SK-N-SH (cell line): ENCODE measurements at regions not wholly inside any gene's neighbourhood (a gene's known extent, or its start where the extent isn't known, plus 50 kb on each side); places are given as distances from the start of the nearest gene placed in this dataset.

Experiments used
- CTCF ChIA-PET: fragments of 300-600, 350-600 bp; formaldehyde crosslinking; extraction: SDS; loops from one replicate; lab custom pipeline; 2021; lab: Yijun Ruan, JAX
- POLR2A ChIA-PET: fragments of 350-600 bp; sonication (Branson Sonifier 250); formaldehyde crosslinking; extraction: SDS; loops from one replicate; lab custom pipeline; 2020; ENCODE audit warnings: antibody characterized with exemption, inconsistent platforms; lab: Yijun Ruan, JAX
- DNase-seq: peaks from one replicate; pipeline ENCODE4 v3.0.0; 2012
- H2AFZ ChIP-seq: fragments of 200-600 bp; sonication (generic); 2 replicates; pipeline ENCODE4 v1.8.1; 2016; ENCODE audit warnings: antibody characterized with exemption, mild to moderate bottlenecking, low read depth
- H3F3A ChIP-seq: fragments of 200-600 bp; sonication (generic); replicated peaks from 2 replicates; pipeline ENCODE3; 2016; ENCODE audit warnings: antibody characterized with exemption, mild to moderate bottlenecking; ENCODE audit not compliant: insufficient read depth
- H3K27ac ChIP-seq, 2 experiments: fragments of 200-500 bp in 1 of 2; fragments of 200-600 bp in 1 of 2; sonication (Bioruptor generic) in 1 of 2; sonication (generic), shearing (Covaris generic) in 1 of 2; 2 replicates each; pipeline versions ENCODE4 v1.5.1 to v1.6.1; 2014 to 2016; ENCODE audit warnings: low read depth in 2 of 2, inconsistent platforms in 1 of 2, low read length in 1 of 2, mild to moderate bottlenecking in 1 of 2, mixed read lengths in 1 of 2
- H3K27me3 ChIP-seq: fragments of 200-600 bp; sonication (generic), shearing (Covaris generic); 2 replicates; pipeline ENCODE4 v1.6.1; 2016; ENCODE audit warnings: mixed run types; ENCODE audit not compliant: insufficient read depth
- H3K36me3 ChIP-seq, 2 experiments: fragments of 200-500 bp in 1 of 2; fragments of 200-600 bp in 1 of 2; sonication (Bioruptor generic) in 1 of 2; sonication (generic) in 1 of 2; replicated peaks in 1 of 2; 2 replicates each; pipeline versions ENCODE3 to v1.5.1; 2014 to 2016; ENCODE audit warnings: low read length in 1 of 2, mild to moderate bottlenecking in 1 of 2; ENCODE audit not compliant: insufficient read depth in 2 of 2, control insufficient read depth in 1 of 2
- H3K4me1 ChIP-seq, 2 experiments: fragments of 200-500 bp in 1 of 2; fragments of 200-600 bp in 1 of 2; sonication (Bioruptor generic) in 1 of 2; sonication (generic), shearing (Covaris generic) in 1 of 2; 2 replicates each; pipeline versions ENCODE4 v1.5.1 to v1.6.1; 2014 to 2016; ENCODE audit warnings: low read depth in 1 of 2, low read length in 1 of 2, mixed run types in 1 of 2; ENCODE audit not compliant: insufficient read depth in 2 of 2, control insufficient read depth in 1 of 2
- H3K4me2 ChIP-seq: fragments of 200-600 bp; sonication (generic), shearing (Covaris generic); 2 replicates; pipeline ENCODE4 v1.6.1; 2017; ENCODE audit warnings: mixed run types
- H3K4me3 ChIP-seq, 2 experiments: fragments of 200-500 bp in 1 of 2; fragments of 200-600 bp in 1 of 2; sonication (Bioruptor generic) in 1 of 2; sonication (generic), shearing (Covaris generic) in 1 of 2; 2 replicates each; pipeline versions ENCODE4 v1.5.1 to v1.8.1; 2014 to 2016; ENCODE audit warnings: low read depth in 2 of 2, inconsistent platforms in 1 of 2, low read length in 1 of 2, mild to moderate bottlenecking in 1 of 2, mixed read lengths in 1 of 2, moderate library complexity in 1 of 2
- H3K79me2 ChIP-seq: fragments of 200-600 bp; sonication (generic); 2 replicates; pipeline ENCODE4 v1.8.1; 2017; ENCODE audit warnings: mild to moderate bottlenecking; ENCODE audit not compliant: insufficient read depth
- H3K9ac ChIP-seq: fragments of 200-600 bp; sonication (generic); 2 replicates; pipeline ENCODE4 v1.6.1; 2017; ENCODE audit warnings: mixed run types
- H3K9me2 ChIP-seq: fragments of 200-600 bp; sonication (generic); 2 replicates; pipeline ENCODE4 v1.6.1; 2017; ENCODE audit warnings: mixed run types
- H3K9me3 ChIP-seq: fragments of 200-600 bp; sonication (generic); 2 replicates; pipeline ENCODE4 v1.6.1; 2017; ENCODE audit warnings: mixed run types, mild to moderate bottlenecking, moderate library complexity
- H4K20me1 ChIP-seq: fragments of 200-600 bp; sonication (generic); 2 replicates; pipeline ENCODE4 v1.6.1; 2017; ENCODE audit warnings: mild to moderate bottlenecking, mixed run types; ENCODE audit not compliant: insufficient read depth
- CHD2 ChIP-seq: fragments of 150-350 bp; IDR thresholded peaks from 2 replicates; pipeline ENCODE4 v1.6.1; 2018; ENCODE audit warnings: low read length; ENCODE audit not compliant: partially characterized antibody
- ELF1 ChIP-seq: IDR thresholded peaks from 2 replicates; pipeline ENCODE4 v1.4.0; 2012
- EZH2phosphoT487 ChIP-seq: fragments of 200-600 bp; sonication (generic); IDR thresholded peaks from 2 replicates; pipeline ENCODE4 v1.6.1; 2017; ENCODE audit warnings: low read depth, mixed run types, mild to moderate bottlenecking, antibody characterized with exemption, moderate library complexity, borderline replicate concordance
- FOSL2 ChIP-seq: IDR thresholded peaks from 2 replicates; pipeline ENCODE4 v1.4.0; 2012; ENCODE audit warnings: low read depth, mild to moderate bottlenecking, moderate library complexity, borderline replicate concordance
- FOXJ3 ChIP-seq: sonication (generic); formaldehyde crosslinking; IDR thresholded peaks from 2 replicates; pipeline ENCODE4 v1.5.1; 2020; ENCODE audit warnings: mild to moderate bottlenecking, missing genetic modification reagents
- FOXM1 ChIP-seq: IDR thresholded peaks from 2 replicates; pipeline ENCODE4 v1.4.0; 2012; ENCODE audit warnings: low read depth, mild to moderate bottlenecking
- GATA2 ChIP-seq: sonication (generic); formaldehyde crosslinking; IDR thresholded peaks from 2 replicates; pipeline ENCODE4 v1.5.0; 2020; ENCODE audit warnings: mild to moderate bottlenecking, missing genetic modification reagents
- JUND ChIP-seq: IDR thresholded peaks from 2 replicates; pipeline ENCODE4 v1.4.0; 2012
- MXI1 ChIP-seq: IDR thresholded peaks from 2 replicates; pipeline ENCODE4 v1.6.1; 2012; ENCODE audit warnings: mild to moderate bottlenecking, low read depth, low read length, improper control_type of control experiment
- REST ChIP-seq: IDR thresholded peaks from 2 replicates; pipeline ENCODE4 v1.6.1; 2012; ENCODE audit warnings: mild to moderate bottlenecking, low read depth, low read length, moderate library complexity
- SIN3A ChIP-seq: IDR thresholded peaks from 2 replicates; pipeline ENCODE4 v1.6.1; 2012; ENCODE audit warnings: low read depth, mild to moderate bottlenecking, low read length, moderate library complexity, borderline replicate concordance
- TCF12 ChIP-seq: IDR thresholded peaks from 2 replicates; pipeline ENCODE4 v1.4.0; 2012
- ZBTB33 ChIP-seq: IDR thresholded peaks from 2 replicates; pipeline ENCODE4 v1.4.0; 2012; ENCODE audit warnings: low read depth, borderline replicate concordance
- WGBS: methylation state at CpG from one replicate; pipeline ENCODE4 v1.1.6; 2017; ENCODE audit warnings: low lambda C conversion rate; 5-methylcytosine and 5-hydroxymethylcytosine counted together
- TF ChIP-seq, protein P1 (sequence below): fragments of 150-350 bp; IDR thresholded peaks from 2 replicates; pipeline ENCODE4 v1.6.1; 2017; ENCODE audit warnings: antibody characterized with exemption, low read length, low read depth, borderline replicate concordance

DNA sequence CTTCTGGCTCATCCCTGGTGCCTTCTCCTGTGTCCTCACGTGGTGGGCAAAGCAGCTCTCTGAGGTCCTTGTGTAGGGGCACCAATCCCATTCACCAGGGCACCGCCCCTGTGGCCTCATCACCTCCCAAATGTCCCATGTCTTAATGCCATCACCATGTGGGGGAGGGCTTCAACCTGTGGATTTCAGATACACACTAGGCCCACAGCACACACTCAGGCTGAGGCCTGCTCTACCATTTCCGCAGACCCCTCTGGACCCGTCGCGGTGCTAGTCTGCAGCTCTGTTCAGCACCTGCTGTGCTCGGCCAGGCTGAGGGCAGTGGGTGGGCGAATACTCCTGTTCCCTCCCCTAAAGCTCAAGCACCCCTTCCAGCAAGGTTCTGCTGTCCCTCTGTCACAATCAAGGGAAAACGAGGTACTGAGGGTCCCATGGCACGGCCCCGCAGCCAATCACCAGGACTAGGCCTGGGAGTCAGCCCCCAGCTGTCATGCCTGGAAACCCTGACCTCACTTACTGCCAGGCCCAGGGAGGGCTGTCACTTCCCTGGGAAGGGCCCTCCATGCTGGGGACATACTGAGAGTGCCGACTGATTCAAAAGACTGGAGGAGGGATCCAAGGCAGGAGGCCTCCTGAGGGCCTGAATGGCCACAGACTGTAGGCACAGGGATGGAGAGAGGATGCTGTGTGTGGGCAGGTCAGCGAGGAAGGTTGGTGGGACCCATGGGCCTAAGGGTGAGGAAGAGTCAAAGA lies 123.8 kb upstream of the RET start (continued):
- TF ChIP-seq, protein P1, sequence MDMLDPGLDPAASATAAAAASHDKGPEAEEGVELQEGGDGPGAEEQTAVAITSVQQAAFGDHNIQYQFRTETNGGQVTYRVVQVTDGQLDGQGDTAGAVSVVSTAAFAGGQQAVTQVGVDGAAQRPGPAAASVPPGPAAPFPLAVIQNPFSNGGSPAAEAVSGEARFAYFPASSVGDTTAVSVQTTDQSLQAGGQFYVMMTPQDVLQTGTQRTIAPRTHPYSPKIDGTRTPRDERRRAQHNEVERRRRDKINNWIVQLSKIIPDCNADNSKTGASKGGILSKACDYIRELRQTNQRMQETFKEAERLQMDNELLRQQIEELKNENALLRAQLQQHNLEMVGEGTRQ: no peak
- TF ChIP-seq ELF1: no peak

- POLR2A ChIA-PET: interaction anchor here (2.2 kb wide), 1 partner anchor 122 kb away, joined by 6 read pairs; the partner anchor contains the start of gene RET
Observed at GRCh38 chr10:42953684-42954674, 122.9 kb upstream of the RET start.

More at GRCh38 chr10:42953684-42954674, 122.9 kb upstream of the RET start:
- TF ChIP-seq CHD2: no peak
- no peak for TF ChIP-seq ZBTB33
- no peak for TF ChIP-seq EZH2phosphoT487
- no peak for TF ChIP-seq REST
- TF ChIP-seq, protein P1: no peak
- no peak for TF ChIP-seq JUND
- no peak for TF ChIP-seq FOXJ3
- no peak for TF ChIP-seq FOXM1
- TF ChIP-seq MXI1: no peak
- no peak for TF ChIP-seq GATA2 (CRISPR knock-in tag)
- no peak for TF ChIP-seq SIN3A
- no peak for TF ChIP-seq TCF12
- no peak for TF ChIP-seq FOSL2
- CTCF ChIA-PET: interaction anchor here (1.0 to 1.4 kb wide), 2 partner anchors 125 to 148 kb away, joined by 3 read pairs; no protein-coding TSS in a partner anchor
- Histone ChIP-seq H3K9me3 (no peaks in the 10 kb centered on the region), H3K4me1 (peaks cover 0 to 23% of the 10 kb centered on the region in 2 experiments; a peak in 2 of 4 replicates), H3K9ac (no peak overlapping the region), H3F3A (no peaks in the 10 kb centered on the region), H3K4me2 (no peak overlapping the region), H3K79me2 (no peaks in the 10 kb centered on the region), H4K20me1 (no peaks in the 10 kb centered on the region), H3K27ac (no peak overlapping the region), H3K9me2 (no peaks in the 10 kb centered on the region), H3K36me3 (no peaks in the 10 kb centered on the region), H2AFZ (no peak overlapping the region), H3K4me3 (no peak overlapping the region), H3K27me3 (no peaks in the 10 kb centered on the region)
- DNase-seq: no peak
- 58% methylated on average over 9 of the region's 20 CpGs for WGBS
